Loucy (cell line): ENCODE measurements at regions not wholly inside any gene's neighbourhood (a gene's known extent, or its start where the extent isn't known, plus 50 kb on each side); places are given as distances from the start of the nearest gene placed in this dataset.

ENCODE experiments used
- H2AFZ ChIP-seq: fragments of 200-600 bp; sonication (generic); 2 replicates; pipeline ENCODE4 v1.6.0; 2016; ENCODE audit warnings: antibody characterized with exemption, mild to moderate bottlenecking, low read length, moderate library complexity
- H3F3A ChIP-seq: fragments of 200-600 bp; 2 replicates; pipeline ENCODE4 v1.6.0; 2016; ENCODE audit warnings: antibody characterized with exemption, low read depth, mild to moderate bottlenecking
- H3K27me3 ChIP-seq: fragments of 200-600 bp; sonication (generic); 2 replicates; pipeline ENCODE4 v1.6.1; 2014; ENCODE audit warnings: low read length, mild to moderate bottlenecking; ENCODE audit not compliant: insufficient read depth, poor library complexity, severe bottlenecking
- H3K36me3 ChIP-seq: fragments of 200-600 bp; sonication (generic); 2 replicates; pipeline ENCODE4 v1.6.1; 2016; ENCODE audit warnings: low read length; ENCODE audit not compliant: insufficient read depth
- H3K4me1 ChIP-seq: fragments of 200-600 bp; sonication (generic); 2 replicates; pipeline ENCODE4 v1.5.1; 2014; ENCODE audit warnings: low read length, mild to moderate bottlenecking; ENCODE audit not compliant: insufficient read depth, poor library complexity, severe bottlenecking
- H3K4me2 ChIP-seq: fragments of 200-600 bp; sonication (generic); 2 replicates; pipeline ENCODE4 v1.6.0; 2014; ENCODE audit warnings: antibody characterized with exemption, low read length, low read depth, mild to moderate bottlenecking; ENCODE audit not compliant: poor library complexity, severe bottlenecking
- H3K4me3 ChIP-seq: fragments of 200-600 bp; sonication (generic); 2 replicates; pipeline ENCODE4 v1.5.1; 2014; ENCODE audit warnings: low read length, mild to moderate bottlenecking, mixed read lengths; ENCODE audit not compliant: poor library complexity, severe bottlenecking
- H3K79me2 ChIP-seq: fragments of 200-600 bp; sonication (generic); 2 replicates; pipeline ENCODE4 v1.6.1; 2014; ENCODE audit warnings: low read length; ENCODE audit not compliant: insufficient read depth
- H3K9ac ChIP-seq: fragments of 200-600 bp; sonication (generic); 2 replicates; pipeline ENCODE4 v1.6.0; 2014; ENCODE audit warnings: mild to moderate bottlenecking, low read depth, low read length, moderate library complexity; ENCODE audit not compliant: poor library complexity, severe bottlenecking
- H3K9me2 ChIP-seq: fragments of 200-600 bp; sonication (generic); replicated peaks from 2 replicates; pipeline ENCODE4 v1.6.1; 2016; ENCODE audit warnings: low read depth, low read length, mixed read lengths
- H3K9me3 ChIP-seq: fragments of 200-600 bp; sonication (generic); 2 replicates; pipeline ENCODE4 v1.6.1; 2014; ENCODE audit warnings: mild to moderate bottlenecking, antibody characterized with exemption, low read length, low read depth; ENCODE audit not compliant: insufficient read depth
- H4K20me1 ChIP-seq: fragments of 200-600 bp; sonication (generic); 2 replicates; pipeline ENCODE4 v1.6.0; 2014; ENCODE audit warnings: antibody characterized with exemption, low read length, mild to moderate bottlenecking; ENCODE audit not compliant: insufficient read depth, poor library complexity, severe bottlenecking
- EZH2phosphoT487 ChIP-seq: fragments of 200-600 bp; IDR thresholded peaks from 2 replicates; pipeline ENCODE4 v1.6.1; 2018; ENCODE audit warnings: antibody characterized with exemption, mild to moderate bottlenecking, moderate library complexity, borderline replicate concordance
- TF ChIP-seq, protein P1 (sequence below): fragments of 200-600 bp; sonication (generic); conservative IDR thresholded peaks from 2 replicates; pipeline ENCODE4 v1.5.1; 2014; ENCODE audit warnings: mild to moderate bottlenecking, antibody characterized with exemption, low read length

DNA sequence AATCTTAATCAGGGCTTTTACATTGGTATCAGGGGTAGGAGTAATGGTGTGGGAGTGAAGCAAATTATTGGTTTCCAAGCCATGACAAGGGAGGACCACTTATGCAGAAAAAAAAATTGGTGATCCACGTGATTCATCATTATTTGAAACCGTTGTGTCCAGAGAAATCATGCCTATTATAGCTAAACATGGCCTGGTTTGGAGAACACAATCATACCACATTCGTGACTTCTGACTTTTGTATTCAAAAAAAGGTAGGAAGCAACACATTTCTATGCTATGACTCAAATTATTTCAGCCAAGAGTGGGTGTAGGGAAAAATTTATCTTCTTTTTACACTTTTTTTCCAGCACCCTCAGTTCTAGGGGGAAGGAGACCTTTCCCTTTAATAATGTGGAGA, 924.3 kb upstream of the GBE1 start:
- no peaks in the 10 kb centered on the region for H3K27me3 ChIP-seq
- no peaks in the 10 kb centered on the region for H3F3A ChIP-seq
- no peak overlapping the region for H2AFZ ChIP-seq
- H3K9me2 ChIP-seq: no peaks in the 10 kb centered on the region
- no peaks in the 10 kb centered on the region for H3K36me3 ChIP-seq
- H3K4me2 ChIP-seq: no peak overlapping the region
- no peaks in the 10 kb centered on the region for H3K9me3 ChIP-seq
- H3K9ac ChIP-seq: no peak overlapping the region
- no peaks in the 10 kb centered on the region for H4K20me1 ChIP-seq
- no peaks in the 10 kb centered on the region for H3K4me1 ChIP-seq
- no peaks in the 10 kb centered on the region for H3K79me2 ChIP-seq
- no peak overlapping the region for H3K4me3 ChIP-seq
- TF ChIP-seq, protein P1, sequence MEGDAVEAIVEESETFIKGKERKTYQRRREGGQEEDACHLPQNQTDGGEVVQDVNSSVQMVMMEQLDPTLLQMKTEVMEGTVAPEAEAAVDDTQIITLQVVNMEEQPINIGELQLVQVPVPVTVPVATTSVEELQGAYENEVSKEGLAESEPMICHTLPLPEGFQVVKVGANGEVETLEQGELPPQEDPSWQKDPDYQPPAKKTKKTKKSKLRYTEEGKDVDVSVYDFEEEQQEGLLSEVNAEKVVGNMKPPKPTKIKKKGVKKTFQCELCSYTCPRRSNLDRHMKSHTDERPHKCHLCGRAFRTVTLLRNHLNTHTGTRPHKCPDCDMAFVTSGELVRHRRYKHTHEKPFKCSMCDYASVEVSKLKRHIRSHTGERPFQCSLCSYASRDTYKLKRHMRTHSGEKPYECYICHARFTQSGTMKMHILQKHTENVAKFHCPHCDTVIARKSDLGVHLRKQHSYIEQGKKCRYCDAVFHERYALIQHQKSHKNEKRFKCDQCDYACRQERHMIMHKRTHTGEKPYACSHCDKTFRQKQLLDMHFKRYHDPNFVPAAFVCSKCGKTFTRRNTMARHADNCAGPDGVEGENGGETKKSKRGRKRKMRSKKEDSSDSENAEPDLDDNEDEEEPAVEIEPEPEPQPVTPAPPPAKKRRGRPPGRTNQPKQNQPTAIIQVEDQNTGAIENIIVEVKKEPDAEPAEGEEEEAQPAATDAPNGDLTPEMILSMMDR: no peak
- no peak for TF ChIP-seq EZH2phosphoT487

DNA sequence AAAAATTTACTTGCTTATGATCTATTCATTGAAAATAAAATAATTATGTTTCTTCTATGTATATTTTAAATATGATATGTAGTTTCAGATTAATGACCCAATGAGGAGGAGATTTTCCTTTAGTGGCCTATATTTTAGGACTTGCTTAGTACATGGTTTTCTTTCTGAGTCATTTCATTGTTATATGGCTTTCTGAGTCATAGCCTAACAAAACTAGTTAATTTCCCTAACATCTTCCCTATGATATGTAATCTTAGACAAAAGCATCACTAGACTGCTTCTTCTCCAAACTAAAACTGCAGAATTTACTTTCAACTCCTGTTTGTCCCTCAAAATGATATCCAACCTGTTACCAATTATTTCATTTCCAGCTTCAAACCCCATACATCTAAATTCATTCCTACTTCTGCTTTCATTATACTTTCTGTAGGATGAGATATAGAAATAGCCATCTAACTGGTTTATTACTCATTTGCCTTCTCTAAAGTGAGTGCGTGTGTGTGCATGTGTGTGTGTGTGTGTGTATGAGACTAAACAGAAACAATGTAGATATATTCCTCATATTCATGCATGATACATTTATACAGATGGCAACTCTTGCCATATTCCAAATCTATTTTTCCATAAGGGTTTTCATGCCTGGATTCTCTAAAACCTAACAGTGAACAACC, 915.0 kb upstream of the GBE1 start:
- no peak overlapping the region for H3K9ac ChIP-seq
- H3K9me2 ChIP-seq: no peaks in the 10 kb centered on the region
- H3K36me3 ChIP-seq: no peaks in the 10 kb centered on the region
- no peaks in the 10 kb centered on the region for H3F3A ChIP-seq
- no peaks in the 10 kb centered on the region for H3K79me2 ChIP-seq
- TF ChIP-seq, protein P1: no peak
- TF ChIP-seq EZH2phosphoT487: no peak
- no peak overlapping the region for H3K4me2 ChIP-seq
- no peak overlapping the region for H3K4me3 ChIP-seq
- no peaks in the 10 kb centered on the region for H3K4me1 ChIP-seq
- H4K20me1 ChIP-seq: no peaks in the 10 kb centered on the region
- H2AFZ ChIP-seq: no peak overlapping the region
- no peaks in the 10 kb centered on the region for H3K9me3 ChIP-seq
- no peaks in the 10 kb centered on the region for H3K27me3 ChIP-seq

DNA sequence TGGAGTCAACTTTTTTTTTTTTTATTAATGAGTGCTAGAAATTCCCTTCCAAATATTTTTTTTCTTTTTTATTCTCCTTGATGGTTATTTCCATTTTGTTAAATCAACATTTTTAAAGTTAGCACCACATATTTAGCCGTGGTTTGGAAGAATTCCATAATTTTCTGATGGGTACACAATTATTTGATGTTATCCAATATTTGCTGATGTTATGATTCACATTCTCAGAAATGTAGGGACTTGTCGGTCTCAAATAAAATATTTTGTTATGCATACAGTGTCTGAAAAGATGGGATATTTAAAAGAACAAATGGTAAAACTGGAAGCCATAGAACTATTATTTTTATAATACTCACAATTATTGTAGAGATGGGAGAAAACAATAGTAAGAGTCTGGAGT, 911.5 kb upstream of the GBE1 start:
- no peak overlapping the region for H2AFZ ChIP-seq
- H3K79me2 ChIP-seq: no peaks in the 10 kb centered on the region
- no peak overlapping the region for H3K4me3 ChIP-seq
- no peaks in the 10 kb centered on the region for H3K9me3 ChIP-seq
- no peaks in the 10 kb centered on the region for H3K36me3 ChIP-seq
- no peaks in the 10 kb centered on the region for H3K9me2 ChIP-seq
- no peaks in the 10 kb centered on the region for H3F3A ChIP-seq
- no peaks in the 10 kb centered on the region for H4K20me1 ChIP-seq
- H3K4me1 ChIP-seq: no peaks in the 10 kb centered on the region
- H3K9ac ChIP-seq: no peak overlapping the region
- no peak overlapping the region for H3K4me2 ChIP-seq
- no peaks in the 10 kb centered on the region for H3K27me3 ChIP-seq
- TF ChIP-seq EZH2phosphoT487: no peak
- TF ChIP-seq, protein P1: no peak
